ENCODE measurements at regions not wholly inside any gene's neighbourhood (a gene's known extent, or its start where the extent isn't known, plus 50 kb on each side); places are given as distances from the start of the nearest gene placed in this dataset.
A peak's percentile ranks its signal among the peaks of the same experiment; 100 is the strongest.
"Not testable (repeated sequence)": the region's sequence is repeated elsewhere in the genome, so short reads cannot be mapped to it uniquely, and the experiment has no call there.

DNA sequence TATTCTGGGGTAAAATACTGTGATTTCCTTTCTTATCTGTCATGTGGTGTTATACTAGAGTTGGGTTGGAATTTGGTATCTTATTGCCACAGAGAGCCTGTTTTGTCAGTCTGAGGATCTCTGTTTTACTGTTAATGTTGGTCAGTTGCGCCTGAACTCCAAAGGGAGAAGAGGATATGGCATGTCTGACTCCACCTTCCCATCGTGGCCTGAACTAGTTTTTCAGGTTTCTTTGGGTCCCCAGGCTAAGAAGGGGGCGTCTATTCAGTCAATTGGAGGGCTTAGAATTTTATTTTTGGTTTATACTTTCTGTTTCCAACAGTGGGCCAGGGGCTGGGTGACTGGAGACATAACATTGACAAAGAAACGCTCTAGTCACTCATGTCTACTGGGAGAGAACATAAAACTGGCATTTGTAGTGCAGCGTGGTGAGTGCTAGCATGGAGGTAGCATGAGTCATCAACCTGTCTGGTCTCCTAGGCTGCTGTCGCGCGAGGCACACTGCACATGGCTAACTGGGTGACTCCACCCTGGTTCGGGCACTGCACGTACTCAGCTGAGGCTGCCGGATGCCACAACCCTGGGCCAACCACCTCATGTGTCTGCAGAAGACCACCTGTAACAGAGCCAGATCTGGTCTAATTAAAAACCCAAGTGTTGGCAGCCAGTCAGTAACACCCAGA lies 120.1 kb upstream of the OR9Q1 start:
- Mint-ChIP-seq H3K4me1 (no peaks in the 10 kb centered on the region), H3K36me3 (no peaks in the 10 kb centered on the region), H3K9me3 (no peaks in the 10 kb centered on the region), H3K4me3 (no peak overlapping the region), H3K27ac (no peak overlapping the region)
- no peak for DNase-seq (ENCODE audit: low spot score in 2 of 2)
- peak; percentile 69 for ATAC-seq

DNA sequence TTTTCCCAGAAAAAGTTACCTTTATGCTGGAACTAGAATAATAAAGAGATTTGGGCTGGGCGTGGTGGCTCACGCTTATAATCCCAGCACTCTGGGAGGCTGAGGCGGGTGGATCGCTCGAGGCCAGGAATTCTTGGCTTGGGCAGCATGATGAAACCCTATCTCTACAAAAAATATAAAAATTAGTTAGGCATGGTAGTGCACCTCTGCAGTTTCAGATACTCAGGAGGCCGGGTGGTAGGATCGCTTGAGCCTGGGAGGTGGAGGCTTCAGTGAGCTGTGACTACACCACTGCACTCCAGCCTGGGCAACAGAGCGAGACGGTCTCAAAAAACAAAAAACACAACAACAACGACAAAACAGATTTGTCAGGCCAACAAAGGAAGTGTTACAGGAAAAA lies 119.3 kb upstream of the OR9Q1 start:
- Mint-ChIP-seq H3K27ac (no peak overlapping the region), H3K36me3 (no peaks in the 10 kb centered on the region), H3K9me3 (no peaks in the 10 kb centered on the region), H3K4me3 (no peak overlapping the region), H3K4me1 (no peaks in the 10 kb centered on the region)
- ATAC-seq (no peak), DNase-seq (ENCODE audit: low spot score in 2 of 2) (no peak)

DNA sequence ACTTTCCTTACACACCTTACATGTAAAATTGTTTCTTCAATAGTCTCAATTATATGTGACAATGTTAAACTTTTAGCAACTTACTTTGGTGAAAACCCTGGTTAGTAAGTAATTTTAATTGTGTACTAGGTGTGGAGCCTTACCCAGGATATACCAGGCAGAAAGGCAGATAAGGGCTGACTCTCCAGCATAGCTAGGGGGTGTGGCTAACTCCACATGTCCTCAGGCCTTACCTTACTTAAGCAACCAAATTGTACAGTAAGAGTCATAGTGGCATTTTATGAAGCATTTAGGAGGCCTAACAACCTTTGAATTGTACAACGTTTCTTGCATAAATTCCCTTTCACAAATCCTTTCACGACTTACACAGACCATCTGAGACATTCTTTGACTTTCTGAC lies 118.2 kb upstream of the OR9Q1 start:
- no peaks in the 10 kb centered on the region for H3K9me3 Mint-ChIP-seq
- H3K36me3 Mint-ChIP-seq = no peaks in the 10 kb centered on the region
- no peaks in the 10 kb centered on the region for H3K4me1 Mint-ChIP-seq
- ATAC-seq = no peak
- H3K27ac Mint-ChIP-seq = no peak overlapping the region
- H3K4me3 Mint-ChIP-seq = no peak overlapping the region
- no peak for DNase-seq (ENCODE audit: low spot score in 2 of 2)

DNA sequence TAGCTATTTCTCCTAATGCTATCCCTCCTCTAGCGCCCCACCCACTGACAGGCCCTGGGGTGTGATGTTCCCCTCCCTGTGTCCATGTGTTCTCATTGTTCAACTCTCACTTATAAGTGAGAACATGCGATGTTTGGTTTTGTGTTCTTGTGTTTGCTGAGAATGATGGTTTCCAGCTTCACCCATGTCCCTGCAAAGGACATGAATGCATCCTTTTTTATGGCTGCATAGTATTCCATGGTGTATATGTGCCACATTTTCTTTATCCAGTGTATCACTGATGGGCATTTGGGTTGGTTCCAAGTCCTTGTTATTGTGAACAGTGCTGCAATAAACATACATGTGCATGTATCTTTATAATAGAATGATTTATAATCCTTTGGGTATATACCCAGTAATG lies 115.3 kb upstream of the OR9Q1 start:
- not testable (repeated sequence) for H3K4me1 Mint-ChIP-seq; H3K4me3 Mint-ChIP-seq; H3K27ac Mint-ChIP-seq; ATAC-seq; H3K9me3 Mint-ChIP-seq; DNase-seq (ENCODE audit: low spot score in 2 of 2); H3K36me3 Mint-ChIP-seq

DNA sequence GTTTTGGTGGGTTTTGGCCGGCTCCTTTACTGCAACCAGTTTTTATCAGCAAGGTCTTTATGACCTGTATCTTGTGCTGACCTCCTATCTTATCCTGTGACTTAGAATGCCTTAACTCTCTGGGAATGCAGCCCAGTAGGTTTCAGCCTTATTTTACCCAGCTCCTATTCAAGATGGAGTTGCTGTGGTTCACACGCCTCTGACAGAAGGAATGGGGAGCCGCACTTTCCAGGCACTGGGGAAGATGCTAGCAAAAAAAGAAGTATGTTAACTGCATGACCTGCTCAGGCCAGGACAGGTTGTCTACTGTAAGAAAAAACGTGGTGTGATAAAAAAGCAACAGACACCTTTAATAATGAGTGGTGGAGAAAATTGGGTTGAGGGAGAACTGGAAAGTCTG lies 112.2 kb upstream of the OR9Q1 start:
- H3K4me1 Mint-ChIP-seq; H3K9me3 Mint-ChIP-seq; ATAC-seq; DNase-seq (ENCODE audit: low spot score in 2 of 2); H3K4me3 Mint-ChIP-seq; H3K27ac Mint-ChIP-seq; H3K36me3 Mint-ChIP-seq: not testable (repeated sequence)

DNA sequence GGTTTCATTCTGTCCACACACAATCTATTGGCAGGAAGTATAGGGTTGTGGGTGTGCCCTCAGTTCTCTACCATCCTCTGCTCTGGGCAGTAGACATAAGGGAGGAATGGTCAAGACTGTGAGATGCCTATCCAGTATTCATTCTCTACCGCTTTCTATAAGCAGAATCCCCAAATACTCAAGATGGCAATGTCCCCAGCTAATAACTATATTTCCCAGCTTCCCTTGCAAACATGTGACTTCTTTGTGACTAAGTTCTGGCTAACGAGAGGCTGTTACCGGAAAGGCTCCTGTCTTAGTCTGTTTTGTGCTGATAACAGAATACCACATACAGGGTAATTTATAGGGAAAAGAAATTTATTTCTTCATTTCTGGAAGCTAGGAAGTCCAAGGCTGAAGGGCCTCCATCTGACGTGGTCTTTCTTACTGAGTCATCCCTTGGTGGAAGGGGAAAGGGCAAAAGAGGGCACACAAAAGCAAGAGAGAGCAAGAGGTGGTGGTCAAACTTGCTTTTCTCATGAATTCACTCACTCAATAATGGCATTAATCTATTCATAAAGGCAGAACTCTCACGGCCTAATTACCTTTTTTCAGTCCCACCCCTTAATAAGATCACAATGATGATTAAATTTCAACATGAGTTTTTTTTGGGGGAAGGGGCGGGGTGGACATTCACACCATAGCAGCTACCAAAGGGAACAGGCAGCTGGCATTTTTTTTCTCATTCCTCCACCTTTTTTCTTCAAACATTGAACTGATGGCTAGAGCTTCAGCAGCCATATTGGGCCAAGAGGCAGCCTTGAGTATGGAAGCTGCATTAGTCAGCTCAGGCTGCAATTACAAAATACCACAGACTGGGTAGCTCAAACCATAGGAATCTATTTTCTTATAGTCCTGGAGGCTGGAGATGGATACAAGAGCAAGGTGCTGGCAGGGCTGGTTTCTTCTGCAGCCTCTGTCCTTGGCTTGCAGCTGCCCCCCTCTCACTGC lies 109.7 kb upstream of the OR9Q1 start:
- no peak overlapping the region for H3K4me3 Mint-ChIP-seq
- no peaks in the 10 kb centered on the region for H3K9me3 Mint-ChIP-seq
- H3K4me1 Mint-ChIP-seq = no peaks in the 10 kb centered on the region
- DNase-seq (ENCODE audit: low spot score in 2 of 2) = no peak
- no peaks in the 10 kb centered on the region for H3K36me3 Mint-ChIP-seq
- no peak overlapping the region for H3K27ac Mint-ChIP-seq
- ATAC-seq = no peak

DNA sequence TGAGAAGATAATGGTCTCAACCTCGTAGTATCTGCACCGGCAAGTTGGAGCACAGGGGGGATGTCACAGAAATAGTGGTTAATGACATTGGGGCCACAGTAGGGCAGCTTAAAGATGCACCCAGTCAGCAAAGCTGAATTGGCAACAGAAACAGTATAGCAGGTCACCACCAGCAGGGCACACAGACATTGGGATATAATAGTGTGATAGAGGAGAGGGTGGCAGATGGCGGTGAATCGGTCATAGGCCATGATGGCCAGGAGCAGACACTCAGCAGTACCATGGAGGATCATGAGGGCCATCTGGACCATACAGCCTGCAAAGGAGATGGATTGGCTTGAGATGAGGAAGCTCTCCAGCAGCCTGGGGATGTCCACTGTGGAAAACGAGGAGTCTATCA lies 106.0 kb upstream of the OR9Q1 start:
- Mint-ChIP-seq H3K36me3 (no peaks in the 10 kb centered on the region), H3K9me3 (no peaks in the 10 kb centered on the region), H3K4me3 (no peak overlapping the region), H3K4me1 (no peaks in the 10 kb centered on the region), H3K27ac (no peak overlapping the region)
- DNase-seq (ENCODE audit: low spot score in 2 of 2) (no peak), ATAC-seq (no peak)

DNA sequence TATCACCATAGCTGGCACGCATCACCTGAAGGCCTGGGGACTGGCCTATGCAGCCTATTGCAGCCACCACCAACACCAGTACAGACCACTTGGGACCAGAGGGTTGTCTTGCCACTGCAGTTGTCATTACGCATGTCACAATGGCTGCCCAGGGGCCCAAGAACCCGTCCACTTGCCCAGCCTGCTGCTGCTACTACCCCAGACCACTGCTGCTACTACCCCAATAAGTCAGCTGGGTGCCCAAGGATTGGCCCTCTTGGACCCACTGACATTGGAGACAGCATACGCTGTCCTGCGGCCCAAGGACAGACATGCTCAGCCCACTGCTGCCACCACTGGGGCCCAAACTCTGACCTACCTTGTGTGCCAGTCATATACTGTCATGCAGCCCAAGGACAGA lies 102.7 kb upstream of the OR9Q1 start:
- no peaks in the 10 kb centered on the region for H3K36me3 Mint-ChIP-seq
- H3K27ac Mint-ChIP-seq = no peak overlapping the region
- no peak overlapping the region for H3K4me3 Mint-ChIP-seq
- no peak for ATAC-seq
- no peak for DNase-seq (ENCODE audit: low spot score in 2 of 2)
- H3K4me1 Mint-ChIP-seq = no peaks in the 10 kb centered on the region
- no peaks in the 10 kb centered on the region for H3K9me3 Mint-ChIP-seq

DNA sequence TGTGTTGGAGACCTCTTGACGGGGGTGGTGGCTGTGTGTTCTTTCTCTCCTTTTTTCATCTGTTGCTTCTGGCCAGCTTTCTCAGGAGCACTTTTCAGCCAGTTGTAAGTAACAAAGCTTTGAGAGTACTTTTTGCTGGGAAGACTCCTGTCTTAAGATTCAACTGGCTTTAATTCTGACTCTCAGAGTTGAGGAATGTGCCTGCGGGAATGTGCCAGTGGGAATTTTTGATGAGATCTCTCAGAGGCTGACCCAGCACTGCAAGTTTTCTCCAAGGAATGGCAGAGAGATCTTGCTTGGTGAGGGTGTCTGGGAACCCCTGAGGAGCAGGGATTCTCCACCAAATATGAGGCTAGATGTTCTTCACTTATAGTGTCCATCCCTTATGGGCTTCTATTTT lies 91.6 kb upstream of the OR9Q1 start:
- Mint-ChIP-seq H3K27ac (no peak overlapping the region), H3K36me3 (no peaks in the 10 kb centered on the region), H3K4me3 (no peak overlapping the region), H3K4me1 (no peaks in the 10 kb centered on the region), H3K9me3 (no peaks in the 10 kb centered on the region)
- no peak for DNase-seq (ENCODE audit: low spot score in 2 of 2)
- no peak for ATAC-seq

DNA sequence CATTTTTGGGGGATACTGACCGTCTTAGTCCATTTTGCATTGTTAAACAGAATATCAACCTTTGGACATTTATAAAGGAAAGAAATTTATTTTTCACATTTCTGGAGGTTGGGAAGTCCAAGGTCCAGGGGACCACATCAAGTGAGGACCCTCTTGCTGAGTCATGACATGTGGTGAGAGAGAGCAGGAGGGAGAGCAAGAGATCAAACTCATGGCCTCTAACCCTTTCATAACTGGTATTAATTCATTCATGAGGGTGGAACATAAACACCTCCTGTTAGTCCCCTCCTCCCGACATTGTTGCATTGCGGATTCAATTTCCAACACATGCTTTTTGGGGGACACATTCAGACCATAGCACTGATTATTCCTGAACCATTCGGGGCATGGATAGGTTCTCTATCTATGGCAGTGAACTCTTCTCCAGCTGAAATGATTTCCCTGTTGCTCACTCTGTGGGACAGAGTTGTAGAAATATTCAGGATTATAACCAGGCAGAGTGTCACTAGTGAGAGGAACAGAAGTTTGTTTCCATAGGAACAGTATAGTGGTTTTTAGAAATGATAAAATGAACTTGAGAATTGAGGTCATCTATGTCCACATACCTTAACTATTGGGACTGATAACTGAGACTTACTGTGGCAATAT lies 88.2 kb upstream of the OR9Q1 start:
- no peaks in the 10 kb centered on the region for H3K36me3 Mint-ChIP-seq
- no peak overlapping the region for H3K27ac Mint-ChIP-seq
- no peak for ATAC-seq
- H3K4me1 Mint-ChIP-seq = no peaks in the 10 kb centered on the region
- H3K9me3 Mint-ChIP-seq = no peaks in the 10 kb centered on the region
- no peak for DNase-seq (ENCODE audit: low spot score in 2 of 2)
- H3K4me3 Mint-ChIP-seq = no peak overlapping the region

DNA sequence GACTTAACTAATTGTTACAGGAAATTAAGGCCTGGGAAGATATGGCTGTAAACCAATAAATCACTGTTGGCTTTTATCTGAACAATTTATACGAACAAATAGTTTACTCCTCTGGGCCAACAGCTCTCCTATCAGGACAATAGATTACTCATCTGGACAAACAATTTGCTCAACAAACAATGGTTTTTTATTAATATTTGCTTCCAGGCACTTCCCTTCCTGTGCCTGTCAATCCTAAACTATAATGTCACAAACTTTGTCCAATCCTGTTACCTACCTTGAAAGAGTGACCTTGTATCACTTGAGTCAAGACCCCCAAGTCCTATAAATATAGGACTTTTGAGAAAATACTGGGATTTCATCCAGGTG lies 87.6 kb upstream of the OR9Q1 start:
- H3K36me3 Mint-ChIP-seq = no peaks in the 10 kb centered on the region
- H3K4me3 Mint-ChIP-seq = no peak overlapping the region
- no peak overlapping the region for H3K27ac Mint-ChIP-seq
- DNase-seq (ENCODE audit: low spot score in 2 of 2) = no peak
- no peak for ATAC-seq
- H3K4me1 Mint-ChIP-seq = no peaks in the 10 kb centered on the region
- no peaks in the 10 kb centered on the region for H3K9me3 Mint-ChIP-seq

DNA sequence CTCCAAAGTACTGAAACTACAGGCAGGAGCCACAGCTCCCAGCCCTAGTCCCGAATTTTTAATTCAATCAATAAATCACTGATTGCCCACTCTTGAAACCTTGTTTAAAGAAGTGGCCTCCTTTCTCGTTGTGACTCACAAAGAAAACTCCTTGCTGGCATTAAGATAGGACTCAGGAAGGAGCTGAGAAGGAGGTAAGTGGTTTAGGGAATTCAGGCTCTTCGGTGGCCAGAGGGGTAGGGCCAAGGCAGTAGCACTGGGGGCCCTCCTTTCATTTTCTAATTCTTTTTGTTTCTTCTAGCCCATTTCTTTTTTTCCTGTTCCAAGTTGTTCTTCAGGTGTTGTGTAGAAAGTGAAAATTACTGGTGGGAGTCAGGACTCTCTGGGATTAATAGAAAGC lies 86.2 kb upstream of the OR9Q1 start:
- no peak overlapping the region for H3K4me3 Mint-ChIP-seq
- H3K4me1 Mint-ChIP-seq = no peaks in the 10 kb centered on the region
- no peak for DNase-seq (ENCODE audit: low spot score in 2 of 2)
- H3K27ac Mint-ChIP-seq = no peak overlapping the region
- ATAC-seq = no peak
- H3K36me3 Mint-ChIP-seq = no peaks in the 10 kb centered on the region
- H3K9me3 Mint-ChIP-seq = no peaks in the 10 kb centered on the region

DNA sequence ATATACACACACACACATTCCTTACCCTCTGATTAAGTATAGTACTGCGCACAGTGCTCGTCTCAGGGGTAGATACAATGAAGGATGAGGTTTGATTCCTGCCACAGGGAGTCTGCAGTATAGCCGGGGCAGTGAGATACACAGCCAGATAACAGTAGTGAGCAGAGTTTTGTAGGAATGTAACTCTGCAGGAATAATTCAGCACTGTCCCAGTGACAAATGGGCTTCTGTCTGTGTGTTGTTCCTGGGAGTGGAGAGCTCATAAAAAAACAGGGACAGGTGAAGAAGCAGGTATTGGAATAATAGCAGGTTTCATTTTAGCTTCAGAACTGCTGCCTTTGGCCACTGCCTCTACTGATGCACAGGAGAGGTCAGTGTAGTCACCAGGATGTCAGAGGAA lies 85.3 kb upstream of the OR9Q1 start:
- Mint-ChIP-seq H3K4me1 (no peaks in the 10 kb centered on the region), H3K36me3 (no peaks in the 10 kb centered on the region), H3K27ac (no peak overlapping the region), H3K4me3 (no peak overlapping the region), H3K9me3 (no peaks in the 10 kb centered on the region)
- no peak for ATAC-seq
- DNase-seq (ENCODE audit: low spot score in 2 of 2) = no peak

DNA sequence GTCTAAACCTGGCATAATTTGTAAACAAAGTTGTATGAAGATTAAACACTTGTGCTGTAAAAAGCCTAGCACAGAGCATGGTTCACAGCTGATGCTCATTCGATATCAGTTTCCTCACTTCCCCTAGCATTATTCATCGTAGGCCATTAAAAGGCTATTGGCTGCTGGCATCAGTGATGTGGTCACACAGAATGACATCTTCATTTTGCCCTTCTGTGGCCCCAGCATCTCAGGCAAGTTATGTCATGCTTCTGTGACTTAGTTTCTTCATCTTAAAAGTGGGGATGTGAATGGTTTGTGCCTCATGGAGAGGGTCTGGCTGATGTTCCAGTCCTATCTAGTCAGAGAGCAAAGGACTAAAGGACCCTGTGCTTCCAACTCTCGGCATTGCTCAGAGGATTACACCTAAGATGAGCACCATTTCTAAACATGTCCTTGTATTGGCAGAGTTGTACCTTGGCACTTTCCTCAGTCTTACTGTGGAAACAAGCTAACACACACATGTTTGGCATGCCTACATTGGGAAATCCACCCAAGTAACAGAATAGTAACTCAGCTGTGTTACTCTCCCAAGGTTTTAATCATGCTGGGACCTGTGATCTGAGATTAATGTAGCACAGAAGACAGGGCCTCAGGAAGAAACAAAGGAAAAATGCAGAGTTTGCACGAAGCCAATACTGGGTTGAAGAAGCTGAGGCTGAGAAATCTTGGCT lies 83.5 kb upstream of the OR9Q1 start:
- H3K4me1 Mint-ChIP-seq = no peaks in the 10 kb centered on the region
- no peaks in the 10 kb centered on the region for H3K9me3 Mint-ChIP-seq
- no peaks in the 10 kb centered on the region for H3K36me3 Mint-ChIP-seq
- no peak for DNase-seq (ENCODE audit: low spot score in 2 of 2)
- ATAC-seq = no peak
- no peak overlapping the region for H3K27ac Mint-ChIP-seq
- no peak overlapping the region for H3K4me3 Mint-ChIP-seq

DNA sequence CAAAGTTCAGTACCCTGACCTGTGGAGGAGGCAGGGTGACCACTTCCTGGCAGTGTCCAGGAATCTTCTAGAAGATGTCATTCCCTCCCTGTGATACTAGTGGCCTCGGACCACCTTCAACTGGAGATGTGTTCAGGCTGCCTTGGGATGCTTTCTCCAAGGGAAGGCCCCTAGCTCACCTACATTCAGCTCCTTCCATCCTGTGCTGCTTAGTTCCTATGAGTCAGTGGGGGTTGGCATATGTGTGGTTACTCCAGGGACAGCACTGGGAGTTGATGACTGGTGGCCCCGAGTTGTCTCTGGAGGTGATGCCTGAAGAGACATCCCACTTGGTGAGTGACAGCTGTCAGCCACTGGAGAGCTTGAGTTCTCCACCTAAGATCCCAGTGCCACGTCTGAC lies 81.8 kb upstream of the OR9Q1 start:
- H3K27ac Mint-ChIP-seq = no peak overlapping the region
- no peak for ATAC-seq
- H3K36me3 Mint-ChIP-seq = no peaks in the 10 kb centered on the region
- H3K9me3 Mint-ChIP-seq = no peaks in the 10 kb centered on the region
- no peaks in the 10 kb centered on the region for H3K4me1 Mint-ChIP-seq
- no peak for DNase-seq (ENCODE audit: low spot score in 2 of 2)
- no peak overlapping the region for H3K4me3 Mint-ChIP-seq

Measured in stimulated activated effector memory CD8-positive, alpha-beta T cell treated with anti-CD3 and anti-CD28 coated beads, Interleukin-12 subunit alpha, Interleukin-12 subunit beta, amount 100 ng/mL, for 72 hours (primary cell).